CD4-positive, alpha-beta T cell treated with Interleukin-4 for 1 hour (primary cell): ENCODE measurements at regions not wholly inside any gene's neighbourhood (a gene's known extent, or its start where the extent isn't known, plus 50 kb on each side); places are given as distances from the start of the nearest gene placed in this dataset.
"Not testable (repeated sequence)": the region's sequence is repeated elsewhere in the genome, so short reads cannot be mapped to it uniquely, and the experiment has no call there.

Experiments
- DNase-seq, 2 donors: peaks; one replicate each; pipeline ENCODE4 v3.0.0-alpha.2; 2020 to 2022

GRCh38 chr9:89844535-89844934, 239.7 kb downstream of the GADD45G start:
- no peak for DNase-seq

GRCh38 chr9:89845321-89845720, 240.5 kb downstream of the GADD45G start:
- no peak for DNase-seq

- DNase-seq, result no peak
These were observed 241.1 kb downstream of the GADD45G start for GRCh38 chr9:89845862-89846261.

- no peak for DNase-seq
These were observed 243.5 kb downstream of the GADD45G start for GRCh38 chr9:89848060-89849040.

- no peak for DNase-seq
These were observed 244.3 kb downstream of the GADD45G start for GRCh38 chr9:89849096-89849495.

- DNase-seq, result no peak
These were observed 245.3 kb downstream of the GADD45G start for GRCh38 chr9:89850153-89850552.

- no peak for DNase-seq
These were observed 246.0 kb downstream of the GADD45G start for GRCh38 chr9:89850631-89851325.

- DNase-seq, result no peak
These were observed 248.3 kb downstream of the GADD45G start for GRCh38 chr9:89853161-89853560.

GRCh38 chr9:89853931-89854330, 249.1 kb downstream of the GADD45G start:
- no peak for DNase-seq

- DNase-seq, result no peak
These were observed 250.1 kb downstream of the GADD45G start for GRCh38 chr9:89854715-89855475.

- DNase-seq, result not testable (repeated sequence)
These were observed 251.5 kb downstream of the GADD45G start for GRCh38 chr9:89856296-89856695.

- not testable (repeated sequence) for DNase-seq
These were observed 252.1 kb downstream of the GADD45G start for GRCh38 chr9:89856950-89857349.

GRCh38 chr9:89859842-89860241, 255.0 kb downstream of the GADD45G start:
- not testable (repeated sequence) for DNase-seq

- not testable (repeated sequence) for DNase-seq
These were observed 256.6 kb downstream of the GADD45G start for GRCh38 chr9:89861371-89861770.

- DNase-seq, result no peak
These were observed 257.5 kb downstream of the GADD45G start for GRCh38 chr9:89862316-89862715.

- no peak for DNase-seq
These were observed 258.3 kb downstream of the GADD45G start for GRCh38 chr9:89863141-89863540.

GRCh38 chr9:89863837-89864236, 259.0 kb downstream of the GADD45G start:
- DNase-seq, result no peak

GRCh38 chr9:89864257-89864656, 259.4 kb downstream of the GADD45G start:
- no peak for DNase-seq

GRCh38 chr9:89864731-89865130, 259.9 kb downstream of the GADD45G start:
- DNase-seq, result no peak

- no peak for DNase-seq
These were observed 260.5 kb downstream of the GADD45G start for GRCh38 chr9:89865357-89865756.

- DNase-seq, result no peak
These were observed 261.2 kb downstream of the GADD45G start for GRCh38 chr9:89865981-89866380.

GRCh38 chr9:89866701-89867100, 261.9 kb downstream of the GADD45G start:
- no peak for DNase-seq

GRCh38 chr9:89868100-89868499, 263.3 kb downstream of the GADD45G start:
- DNase-seq, result no peak
